Suprapubic skin (tissue), 4 donors: ENCODE measurements at regions not wholly inside any gene's neighbourhood (a gene's known extent, or its start where the extent isn't known, plus 50 kb on each side); places are given as distances from the start of the nearest gene placed in this dataset.

Experiments
- DNase-seq, 2 donors: peaks; one replicate each; pipeline ENCODE4 v3.0.0-alpha.2; 2019; ENCODE audit warnings: low spot score in 2 of 2
- H3K27ac ChIP-seq: fragments of 200-600 bp; sonication (generic); one replicate; pipeline ENCODE4 v1.5.1; 2019
- H3K27me3 ChIP-seq: fragments of 200-600 bp; sonication (generic); one replicate; pipeline ENCODE4 v1.5.1; 2019
- H3K36me3 ChIP-seq: fragments of 200-600 bp; sonication (generic); one replicate; pipeline ENCODE4 v1.5.1; 2019
- H3K4me1 ChIP-seq: fragments of 200-600 bp; sonication (generic); one replicate; pipeline ENCODE4 v1.5.1; 2019
- H3K4me3 ChIP-seq: fragments of 200-600 bp; sonication (generic); one replicate; pipeline ENCODE4 v1.5.1; 2019; ENCODE audit warnings: mild to moderate bottlenecking
- H3K9me3 ChIP-seq: fragments of 200-600 bp; sonication (generic); one replicate; pipeline ENCODE4 v1.5.1; 2019
- EP300 ChIP-seq: sonication (generic); formaldehyde crosslinking; IDR thresholded peaks from one replicate; pipeline ENCODE4 v1.6.1; 2017; ENCODE audit warnings: antibody characterized with exemption
- POLR2A ChIP-seq, 2 donors: fragments of 450-650 bp; IDR thresholded peaks; one replicate each; pipeline ENCODE4 v1.6.1; 2017; ENCODE audit warnings: antibody characterized with exemption in 2 of 2, mild to moderate bottlenecking in 2 of 2, moderate library complexity in 2 of 2
- POLR2AphosphoS5 ChIP-seq, 3 donors: sonication (generic); formaldehyde crosslinking; IDR thresholded peaks; one replicate each; pipeline ENCODE4 v1.6.1; 2017; ENCODE audit warnings: antibody characterized with exemption in 3 of 3
- WGBS: methylation state at CpG from one replicate; pipeline ENCODE4 v1.1.5; 2018; 5-methylcytosine and 5-hydroxymethylcytosine counted together
- TF ChIP-seq, protein P1 (sequence below), 2 donors: fragments of 200-600 bp in 1 of 2; fragments of 450-650 bp in 1 of 2; sonication (generic) in 1 of 2; IDR thresholded peaks; one replicate each; pipeline ENCODE4 v1.5.1; 2016 to 2019; ENCODE audit warnings: antibody characterized with exemption in 2 of 2, mild to moderate bottlenecking in 1 of 2, moderate library complexity in 1 of 2

DNA sequence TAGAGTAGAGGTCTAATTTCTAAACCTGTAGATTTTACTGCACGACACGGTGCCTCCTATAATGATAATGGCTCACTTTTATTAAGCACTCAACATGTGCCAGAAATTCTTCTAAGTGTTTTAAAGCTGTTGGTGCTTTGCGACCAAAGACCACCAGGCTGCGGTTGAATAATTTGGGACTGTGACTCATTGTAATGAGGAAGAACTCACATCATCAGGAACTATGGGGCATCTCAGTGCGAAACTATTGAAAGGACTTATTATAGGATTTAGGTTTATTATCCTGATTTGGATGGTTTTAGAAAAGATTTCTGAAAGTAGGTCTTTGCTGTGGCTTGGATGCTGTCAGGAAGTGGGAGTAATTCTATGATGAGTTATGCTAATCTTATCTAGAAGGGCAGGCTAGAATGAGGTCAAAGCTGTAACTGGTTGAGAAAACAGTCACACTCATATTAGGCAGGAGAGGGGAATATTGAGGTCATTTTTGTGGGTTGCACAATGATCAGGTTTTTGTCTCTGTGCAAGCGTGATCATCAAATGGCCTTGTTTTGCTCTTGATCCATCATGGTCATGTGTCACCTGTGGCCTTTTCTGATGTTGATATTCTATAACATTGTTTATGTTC is 266.8 kb downstream of the PCDH20 start:
- Histone ChIP-seq H3K4me3 (no peak overlapping the region), H3K36me3 (no peaks in the 10 kb centered on the region), H3K4me1 (no peaks in the 10 kb centered on the region), H3K9me3 (no peaks in the 10 kb centered on the region), H3K27me3 (no peaks in the 10 kb centered on the region), H3K27ac (no peak overlapping the region)
- TF ChIP-seq, protein P1, sequence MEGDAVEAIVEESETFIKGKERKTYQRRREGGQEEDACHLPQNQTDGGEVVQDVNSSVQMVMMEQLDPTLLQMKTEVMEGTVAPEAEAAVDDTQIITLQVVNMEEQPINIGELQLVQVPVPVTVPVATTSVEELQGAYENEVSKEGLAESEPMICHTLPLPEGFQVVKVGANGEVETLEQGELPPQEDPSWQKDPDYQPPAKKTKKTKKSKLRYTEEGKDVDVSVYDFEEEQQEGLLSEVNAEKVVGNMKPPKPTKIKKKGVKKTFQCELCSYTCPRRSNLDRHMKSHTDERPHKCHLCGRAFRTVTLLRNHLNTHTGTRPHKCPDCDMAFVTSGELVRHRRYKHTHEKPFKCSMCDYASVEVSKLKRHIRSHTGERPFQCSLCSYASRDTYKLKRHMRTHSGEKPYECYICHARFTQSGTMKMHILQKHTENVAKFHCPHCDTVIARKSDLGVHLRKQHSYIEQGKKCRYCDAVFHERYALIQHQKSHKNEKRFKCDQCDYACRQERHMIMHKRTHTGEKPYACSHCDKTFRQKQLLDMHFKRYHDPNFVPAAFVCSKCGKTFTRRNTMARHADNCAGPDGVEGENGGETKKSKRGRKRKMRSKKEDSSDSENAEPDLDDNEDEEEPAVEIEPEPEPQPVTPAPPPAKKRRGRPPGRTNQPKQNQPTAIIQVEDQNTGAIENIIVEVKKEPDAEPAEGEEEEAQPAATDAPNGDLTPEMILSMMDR (IDR thresholded peaks at IDR 0.05), result no peak
- TF ChIP-seq POLR2A (IDR thresholded peaks at IDR 0.05), result no peak
- no peak for TF ChIP-seq EP300
- TF ChIP-seq POLR2AphosphoS5 (IDR thresholded peaks at IDR 0.05), result no peak
- 89% methylated on average over 6 of the region's 6 CpGs for WGBS
- DNase-seq, result no peak

DNA sequence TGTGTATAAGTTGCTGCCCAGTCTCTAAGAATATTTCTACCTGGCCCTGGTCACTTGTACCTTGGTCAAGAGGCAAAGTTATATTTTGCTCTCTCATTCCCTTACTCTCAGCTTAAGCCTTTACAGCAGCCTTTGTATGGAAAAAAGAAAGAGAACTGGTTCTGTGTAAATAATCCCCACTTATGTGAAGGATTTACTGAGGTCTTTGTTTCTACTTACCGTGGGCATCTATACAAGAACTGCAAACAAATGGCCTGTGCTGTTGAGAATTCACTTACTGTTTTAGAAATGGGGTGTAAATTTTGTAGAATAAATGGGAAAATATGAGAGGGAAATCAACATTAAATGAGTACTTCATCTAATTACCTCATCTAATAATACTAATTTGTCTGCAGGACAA is 267.4 kb downstream of the PCDH20 start:
- H3K4me1 ChIP-seq, result no peaks in the 10 kb centered on the region
- no peak overlapping the region for H3K27ac ChIP-seq
- no peaks in the 10 kb centered on the region for H3K9me3 ChIP-seq
- WGBS, result 78% methylated on average over 1 of the region's 1 CpG
- DNase-seq, result no peak
- no peaks in the 10 kb centered on the region for H3K27me3 ChIP-seq
- no peaks in the 10 kb centered on the region for H3K36me3 ChIP-seq
- no peak for TF ChIP-seq POLR2AphosphoS5 (IDR thresholded peaks at IDR 0.05)
- no peak for TF ChIP-seq POLR2A (IDR thresholded peaks at IDR 0.05)
- TF ChIP-seq, protein P1 (IDR thresholded peaks at IDR 0.05), result no peak
- TF ChIP-seq EP300, result no peak
- H3K4me3 ChIP-seq, result no peak overlapping the region

DNA sequence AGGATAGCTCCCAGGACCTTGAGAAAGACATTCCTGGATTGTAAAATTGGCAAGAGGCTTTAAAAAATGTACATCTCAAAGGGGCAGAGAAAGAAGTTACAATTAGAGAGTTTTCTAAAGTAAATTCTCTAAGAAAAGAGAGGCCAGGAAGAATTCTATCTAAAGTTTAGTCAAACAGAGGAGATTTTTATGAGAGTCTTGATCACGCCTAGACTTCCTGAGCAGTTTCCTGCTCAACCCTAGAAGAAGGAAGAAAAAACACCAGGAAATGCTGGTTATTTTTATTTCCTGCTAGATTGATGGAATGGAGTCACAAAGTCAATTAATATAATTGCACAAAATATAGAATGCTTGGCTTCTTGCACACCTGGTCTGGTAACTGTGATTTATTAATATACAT is 269.1 kb downstream of the PCDH20 start:
- Histone ChIP-seq H3K27ac (no peak overlapping the region), H3K4me3 (no peak overlapping the region), H3K4me1 (no peaks in the 10 kb centered on the region), H3K36me3 (no peaks in the 10 kb centered on the region), H3K9me3 (no peaks in the 10 kb centered on the region), H3K27me3 (no peaks in the 10 kb centered on the region)
- WGBS, result 77% methylated on average over 1 of the region's 1 CpG
- TF ChIP-seq POLR2A (IDR thresholded peaks at IDR 0.05) (no peak), EP300 (no peak), POLR2AphosphoS5 (IDR thresholded peaks at IDR 0.05) (no peak)
- TF ChIP-seq, protein P1 (IDR thresholded peaks at IDR 0.05), result no peak
- no peak for DNase-seq

DNA sequence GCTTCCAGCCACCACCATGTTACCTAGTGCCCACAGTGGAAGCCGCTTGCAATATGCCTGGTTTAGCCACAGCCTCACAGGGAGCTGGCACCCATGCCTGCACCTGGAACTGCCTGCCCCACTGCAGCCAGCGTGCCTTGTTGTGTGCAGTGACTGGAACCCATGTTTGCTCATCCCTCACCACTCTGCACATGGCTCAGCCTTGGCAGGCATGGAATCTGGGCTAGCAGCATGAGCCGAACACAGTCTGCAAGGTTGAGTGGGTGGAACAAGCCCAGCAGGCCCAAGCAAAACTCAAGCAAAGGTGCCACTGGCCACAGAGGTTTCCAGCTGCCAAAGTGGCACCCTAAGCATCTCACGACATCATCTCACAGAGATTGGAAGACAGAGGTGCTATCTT is 269.5 kb downstream of the PCDH20 start:
- Histone ChIP-seq H3K4me1 (no peaks in the 10 kb centered on the region), H3K4me3 (no peak overlapping the region), H3K27ac (no peak overlapping the region), H3K27me3 (no peaks in the 10 kb centered on the region), H3K36me3 (no peaks in the 10 kb centered on the region), H3K9me3 (no peaks in the 10 kb centered on the region)
- DNase-seq, result no peak
- TF ChIP-seq POLR2A (IDR thresholded peaks at IDR 0.05) (no peak), POLR2AphosphoS5 (IDR thresholded peaks at IDR 0.05) (no peak), EP300 (no peak)
- TF ChIP-seq, protein P1 (IDR thresholded peaks at IDR 0.05), result no peak
- 83% methylated on average over 2 of the region's 4 CpGs for WGBS

DNA sequence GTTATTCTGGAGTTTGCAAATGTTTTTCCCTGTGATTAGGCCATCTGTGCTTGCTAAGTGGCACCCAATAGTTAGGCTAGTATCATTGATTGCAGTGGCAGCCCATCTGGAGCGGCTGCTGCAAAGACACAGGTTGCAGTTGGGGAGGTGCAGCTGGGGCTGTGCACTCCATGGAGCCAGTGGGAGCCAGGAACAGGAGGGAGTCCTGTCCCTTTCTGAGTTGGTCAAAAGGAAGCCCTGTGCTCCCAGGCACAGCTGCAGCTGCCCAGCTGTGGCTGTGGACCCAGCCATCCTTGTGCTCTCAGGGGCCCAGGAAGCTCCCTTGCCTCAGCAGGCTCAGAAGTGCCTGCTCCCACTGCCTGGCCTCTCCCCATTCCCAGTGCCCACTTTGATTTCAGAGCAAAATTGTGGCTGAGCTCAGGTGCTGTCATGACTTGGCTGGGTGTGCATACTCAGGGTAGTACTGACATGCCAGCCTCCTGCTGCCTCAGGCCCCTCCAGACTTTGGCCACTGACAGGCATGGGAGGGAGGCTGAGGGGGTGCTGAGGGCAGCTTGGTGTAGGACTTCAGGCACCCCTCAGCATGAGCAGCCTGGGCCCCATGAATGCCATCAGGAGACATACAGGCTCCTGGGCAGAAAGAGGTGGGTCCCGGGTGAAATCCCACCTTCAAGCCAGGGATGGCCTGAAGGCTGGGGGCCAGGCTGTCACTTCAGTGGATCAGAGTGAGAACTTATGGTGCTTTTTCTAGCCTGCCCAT is 270.6 kb downstream of the PCDH20 start:
- Histone ChIP-seq H3K27me3 (no peaks in the 10 kb centered on the region), H3K9me3 (no peaks in the 10 kb centered on the region), H3K36me3 (no peaks in the 10 kb centered on the region), H3K27ac (no peak overlapping the region), H3K4me1 (no peaks in the 10 kb centered on the region), H3K4me3 (no peak overlapping the region)
- WGBS, result 86% methylated on average over 1 of the region's 2 CpGs
- TF ChIP-seq, protein P1 (IDR thresholded peaks at IDR 0.05), result no peak
- TF ChIP-seq EP300, result no peak
- no peak for TF ChIP-seq POLR2A (IDR thresholded peaks at IDR 0.05)
- TF ChIP-seq POLR2AphosphoS5 (IDR thresholded peaks at IDR 0.05), result no peak
- peak in 1 of 2 donors; percentile 39 for DNase-seq
